Stomach (tissue), 8 donors: ENCODE measurements at regions not wholly inside any gene's neighbourhood (a gene's known extent, or its start where the extent isn't known, plus 50 kb on each side); places are given as distances from the start of the nearest gene placed in this dataset.

ENCODE experiments used
- DNase-seq, 2 donors: peaks; one replicate each; pipeline versions ENCODE4 v3.0.0 to v3.0.0-alpha.2; 2013 to 2019
- H3K27ac ChIP-seq, 5 donors: fragments of 200-600 bp in 4 of 5; sonication (generic) in 4 of 5; one replicate each; pipeline ENCODE4 v1.5.1; 2013 to 2019; ENCODE audit warnings: mild to moderate bottlenecking in 1 of 5, moderate library complexity in 1 of 5
- H3K27me3 ChIP-seq, 3 donors: fragments of 200-600 bp; sonication (generic); one replicate each; pipeline ENCODE4 v1.5.1; 2017 to 2019; ENCODE audit warnings: mixed run types in 1 of 3
- H3K36me3 ChIP-seq, 4 donors: fragments of 200-600 bp; sonication (generic); 1 replicate in 3 of 4; 2 replicates in 1 of 4; pipeline ENCODE4 v1.5.1; 2016 to 2019
- H3K4me1 ChIP-seq, 4 donors: fragments of 200-600 bp; sonication (generic); one replicate each; pipeline ENCODE4 v1.5.1; 2016 to 2019
- H3K4me3 ChIP-seq, 4 donors: fragments of 200-600 bp; sonication (generic) in 3 of 4; one replicate each; pipeline ENCODE4 v1.5.1; 2016 to 2019; ENCODE audit warnings: mild to moderate bottlenecking in 1 of 4
- H3K9me3 ChIP-seq, 4 donors: fragments of 200-600 bp; sonication (generic); one replicate each; pipeline ENCODE4 v1.5.1; 2016 to 2019
- EP300 ChIP-seq: sonication (generic); formaldehyde crosslinking; IDR thresholded peaks from one replicate; pipeline ENCODE4 v1.6.1; 2017; ENCODE audit warnings: antibody characterized with exemption
- POLR2A ChIP-seq, 4 donors: fragments of 450-650 bp; IDR thresholded peaks; one replicate each; pipeline ENCODE4 v1.6.1; 2016; ENCODE audit warnings: antibody characterized with exemption in 4 of 4, control low read depth in 2 of 4, mild to moderate bottlenecking in 1 of 4, moderate library complexity in 1 of 4
- POLR2AphosphoS5 ChIP-seq, 3 donors: sonication (generic); formaldehyde crosslinking; IDR thresholded peaks; one replicate each; pipeline ENCODE4 v1.6.1; 2016; ENCODE audit warnings: antibody characterized with exemption in 3 of 3
- WGBS, 5 donors: extraction: QIAGEN DNeasy Blood & Tissue Kit in 3 of 5; methylation state at CpG; one replicate each; pipeline versions ENCODE4 v1.1.5 to v1.1.7; 2013 to 2018; 5-methylcytosine and 5-hydroxymethylcytosine counted together
- intact Hi-C: fragments of 100-400 bp; cut with DNase I; formaldehyde crosslinking; loops from one replicate; pipeline ENCODE4 v1.15.1; 2023; ENCODE audit warnings: low total_unique reads
- TF ChIP-seq, protein P1 (sequence below), 7 experiments: fragments of 450-650 bp in 4 of 7; fragments of 200-600 bp in 3 of 7; sonication (generic) in 3 of 7; IDR thresholded peaks; one replicate each; pipeline ENCODE4 v1.5.1; 2016 to 2019; ENCODE audit warnings: antibody characterized with exemption in 7 of 7, control low read depth in 2 of 7, mild to moderate bottlenecking in 1 of 7
- donor health status: healthy with polysubstance abuse.
- donor health status: Bipolar disorder and iron deficiency.
- donor health status: healthy.

- no peaks in the 10 kb centered on the region for H3K36me3 ChIP-seq
- TF ChIP-seq POLR2AphosphoS5 (IDR thresholded peaks at IDR 0.05) = no peak
- TF ChIP-seq, protein P1, sequence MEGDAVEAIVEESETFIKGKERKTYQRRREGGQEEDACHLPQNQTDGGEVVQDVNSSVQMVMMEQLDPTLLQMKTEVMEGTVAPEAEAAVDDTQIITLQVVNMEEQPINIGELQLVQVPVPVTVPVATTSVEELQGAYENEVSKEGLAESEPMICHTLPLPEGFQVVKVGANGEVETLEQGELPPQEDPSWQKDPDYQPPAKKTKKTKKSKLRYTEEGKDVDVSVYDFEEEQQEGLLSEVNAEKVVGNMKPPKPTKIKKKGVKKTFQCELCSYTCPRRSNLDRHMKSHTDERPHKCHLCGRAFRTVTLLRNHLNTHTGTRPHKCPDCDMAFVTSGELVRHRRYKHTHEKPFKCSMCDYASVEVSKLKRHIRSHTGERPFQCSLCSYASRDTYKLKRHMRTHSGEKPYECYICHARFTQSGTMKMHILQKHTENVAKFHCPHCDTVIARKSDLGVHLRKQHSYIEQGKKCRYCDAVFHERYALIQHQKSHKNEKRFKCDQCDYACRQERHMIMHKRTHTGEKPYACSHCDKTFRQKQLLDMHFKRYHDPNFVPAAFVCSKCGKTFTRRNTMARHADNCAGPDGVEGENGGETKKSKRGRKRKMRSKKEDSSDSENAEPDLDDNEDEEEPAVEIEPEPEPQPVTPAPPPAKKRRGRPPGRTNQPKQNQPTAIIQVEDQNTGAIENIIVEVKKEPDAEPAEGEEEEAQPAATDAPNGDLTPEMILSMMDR (IDR thresholded peaks at IDR 0.05) = no peak
- no peak for TF ChIP-seq POLR2A (IDR thresholded peaks at IDR 0.05)
- no peak for TF ChIP-seq EP300
- H3K27me3 ChIP-seq = no peaks in the 10 kb centered on the region
- intact Hi-C loops = no loop called here
- no peaks in the 10 kb centered on the region for H3K4me1 ChIP-seq
- no peak for DNase-seq
- no peak overlapping the region for H3K4me3 ChIP-seq
- H3K27ac ChIP-seq = no peak overlapping the region
- WGBS, 5 donors = 28 to 55% (median 49%) methylated on average over 2 of the region's 2 CpGs
- peaks cover 0 to under 1% (median 0%) of the 10 kb centered on the region in 4 donors for H3K9me3 ChIP-seq
Observed at GRCh38 chr4:181690498-181690897, 552.7 kb upstream of the TENM3 start.

GRCh38 chr4:181692965-181693364, 550.2 kb upstream of the TENM3 start:
- intact Hi-C loops = no loop called here

DNA sequence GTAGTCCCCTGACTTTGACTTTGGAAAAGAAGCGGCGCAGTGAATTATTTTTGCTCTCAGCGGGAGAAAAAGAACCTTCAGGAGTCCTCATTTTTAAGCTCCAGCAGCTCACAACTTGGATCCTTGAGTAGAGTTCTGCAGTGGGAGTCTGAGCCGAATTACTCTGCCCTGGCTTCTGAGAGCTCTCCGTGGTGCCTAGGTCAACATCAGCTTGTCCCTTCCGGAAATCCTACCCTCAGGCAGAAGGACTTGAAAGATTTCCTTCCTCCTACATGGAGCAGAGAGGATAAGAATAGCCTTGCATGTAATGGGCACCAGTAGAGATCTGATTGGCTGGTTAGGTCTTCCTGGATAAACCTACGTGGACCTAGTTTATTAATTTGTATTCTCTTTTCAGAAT, 549.7 kb upstream of the TENM3 start:
- H3K4me3 ChIP-seq = no peak overlapping the region
- no peaks in the 10 kb centered on the region for H3K27me3 ChIP-seq
- peaks cover 0 to 5% (median 0%) of the 10 kb centered on the region in 4 donors for H3K9me3 ChIP-seq
- TF ChIP-seq POLR2AphosphoS5 (IDR thresholded peaks at IDR 0.05) = no peak
- TF ChIP-seq EP300 = no peak
- no peak for TF ChIP-seq POLR2A (IDR thresholded peaks at IDR 0.05)
- TF ChIP-seq, protein P1 (IDR thresholded peaks at IDR 0.05) = no peak
- 71 to 76% (median 73%) methylated on average over 7 of the region's 7 CpGs for WGBS, 5 donors
- no peak overlapping the region for H3K27ac ChIP-seq
- H3K4me1 ChIP-seq = no peaks in the 10 kb centered on the region
- no peak for DNase-seq
- no peaks in the 10 kb centered on the region for H3K36me3 ChIP-seq
- intact Hi-C loops = no loop called here

More at GRCh38 chr4:181692965-181693364, 550.2 kb upstream of the TENM3 start:
- no peak for DNase-seq
- peaks cover 0 to 5% (median 0%) of the 10 kb centered on the region in 4 donors for H3K9me3 ChIP-seq
- H3K27me3 ChIP-seq = no peaks in the 10 kb centered on the region
- 73 to 88% (median 81%) methylated on average over 5 of the region's 5 CpGs for WGBS, 5 donors
- H3K4me1 ChIP-seq = no peaks in the 10 kb centered on the region
- H3K36me3 ChIP-seq = no peaks in the 10 kb centered on the region
- H3K27ac ChIP-seq = no peak overlapping the region
- TF ChIP-seq POLR2AphosphoS5 (IDR thresholded peaks at IDR 0.05) (no peak), EP300 (no peak), POLR2A (IDR thresholded peaks at IDR 0.05) (no peak)
- TF ChIP-seq, protein P1 (IDR thresholded peaks at IDR 0.05) = no peak
- H3K4me3 ChIP-seq = no peak overlapping the region

DNA sequence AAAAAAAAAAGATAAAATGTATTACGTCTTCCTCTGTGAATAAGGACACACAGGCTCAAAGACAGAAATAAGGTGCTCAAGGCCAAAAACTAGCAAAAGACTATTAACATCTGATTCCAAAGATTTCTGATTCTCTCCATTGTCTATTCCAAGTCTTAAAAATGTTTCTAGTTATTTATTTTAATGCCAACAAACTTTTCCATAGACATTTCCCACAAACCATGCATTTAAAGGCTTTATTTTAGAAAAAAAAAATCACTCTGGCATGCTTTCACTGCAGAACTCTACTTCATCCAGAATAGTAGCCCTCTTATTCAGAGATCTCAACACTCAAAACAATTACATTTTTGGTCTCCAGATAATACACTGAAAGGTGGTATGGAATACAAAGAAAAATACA, 545.0 kb upstream of the TENM3 start:
- no peak overlapping the region for H3K27ac ChIP-seq
- intact Hi-C loops = no loop called here
- WGBS, 5 donors = 78 to 94% (median 83%) methylated on average over 1 of the region's 1 CpG
- no peak overlapping the region for H3K4me3 ChIP-seq
- peaks cover 0 to 5% (median 0%) of the 10 kb centered on the region in 4 donors for H3K9me3 ChIP-seq
- DNase-seq = no peak
- H3K4me1 ChIP-seq = no peaks in the 10 kb centered on the region
- no peaks in the 10 kb centered on the region for H3K36me3 ChIP-seq
- no peaks in the 10 kb centered on the region for H3K27me3 ChIP-seq
- TF ChIP-seq, protein P1 (IDR thresholded peaks at IDR 0.05) = no peak
